ENCODE measurements at regions not wholly inside any gene's neighbourhood (a gene's known extent, or its start where the extent isn't known, plus 50 kb on each side); places are given as distances from the start of the nearest gene placed in this dataset.

DNA sequence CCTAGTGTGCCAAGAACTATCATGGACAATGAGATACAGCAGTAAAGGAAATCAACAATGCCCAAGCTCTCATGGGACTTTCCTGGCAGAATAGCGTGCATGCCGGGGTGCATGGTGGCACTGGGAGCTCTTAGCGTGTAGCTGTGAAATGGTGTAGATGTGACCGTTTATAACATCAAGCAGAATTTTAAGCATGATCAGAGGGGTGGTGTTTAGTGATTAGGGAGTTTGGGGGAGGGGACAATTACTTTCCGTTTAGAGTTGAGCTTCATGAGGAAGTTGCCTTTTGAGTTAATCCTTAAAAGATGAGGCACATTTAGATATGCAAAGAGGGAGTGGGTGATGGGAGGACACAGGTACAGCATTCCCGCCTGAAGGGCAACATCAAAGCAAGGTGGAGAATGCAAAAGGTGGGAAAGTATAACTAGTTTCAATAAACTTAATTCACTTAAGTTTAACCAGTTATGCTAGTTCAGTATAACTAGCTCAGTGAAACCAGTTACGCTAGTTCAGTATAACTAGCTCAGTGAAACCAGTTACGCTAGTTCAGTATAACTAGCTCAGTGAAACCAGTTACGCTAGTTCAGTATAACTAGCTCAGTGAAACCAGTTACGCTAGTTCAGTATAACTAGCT, 661.6 kb downstream of the QKI start:
- Histone ChIP-seq H3K4me1 (ENCODE audit: insufficient read depth, low read length) (no peaks in the 10 kb centered on the region; the same call in 1 of the 2 replicates), H2AFZ (ENCODE audit: low read length) (no peak overlapping the region), H2BK12ac (ENCODE audit: insufficient read length, low read depth, low read length) (no peak overlapping the region), H3K79me2 (ENCODE audit: insufficient read depth, low read length) (no peaks in the 10 kb centered on the region), H3K27me3 (ENCODE audit: insufficient read depth, low read length) (no peaks in the 10 kb centered on the region), H4K91ac (ENCODE audit: insufficient read length, low read depth, low read length) (no peak overlapping the region), H3K23me2 (ENCODE audit: insufficient read length, low read depth, low read length, poor library complexity, severe bottlenecking) (no peaks in the 10 kb centered on the region), H2BK20ac (ENCODE audit: low read depth, low read length, poor library complexity, severe bottlenecking) (no peak overlapping the region), H2BK120ac (ENCODE audit: low read depth, low read length, poor library complexity, severe bottlenecking) (no peak overlapping the region), H2BK15ac (ENCODE audit: low read depth, low read length) (no peak overlapping the region), H3K9me3 (ENCODE audit: control insufficient read depth, low read depth, low read length) (no peaks in the 10 kb centered on the region), H2BK5ac (ENCODE audit: insufficient read length, low read length) (no peak overlapping the region), H3K4ac (ENCODE audit: low read depth, low read length) (no peak overlapping the region), H3K23ac (ENCODE audit: insufficient read length, low read depth, low read length) (no peak overlapping the region), H4K5ac (ENCODE audit: insufficient read length, low read depth, low read length) (no peak overlapping the region), H3K4me2 (ENCODE audit: insufficient read depth, insufficient read length, low read length) (no peak overlapping the region), H3K18ac (ENCODE audit: insufficient read length, low read depth, low read length) (no peak overlapping the region), H2AK5ac (ENCODE audit: insufficient read length, low read length) (no peak overlapping the region), H4K20me1 (ENCODE audit: control insufficient read depth, insufficient read depth, insufficient read length) (no peaks in the 10 kb centered on the region), H3T11ph (ENCODE audit: low read length) (no peak overlapping the region), H3K14ac (ENCODE audit: insufficient read depth, low read length) (no peak overlapping the region), H3K27ac (ENCODE audit: insufficient read length, low read depth, low read length) (no peak overlapping the region), H4K8ac (replicated peaks; ENCODE audit: insufficient read length, low read depth, low read length) (no peak overlapping the region), H3K56ac (ENCODE audit: insufficient read length, low read depth, low read length) (no peak overlapping the region), H3K9ac (ENCODE audit: extremely low read depth, insufficient read length, low read length) (no peak overlapping the region), H3K79me1 (ENCODE audit: insufficient read depth, low read depth, low read length, poor library complexity, severe bottlenecking) (no peaks in the 10 kb centered on the region)
- WGBS (ENCODE audit: extremely low coverage, insufficient read length, low lambda C conversion rate) = no CpG with 5 or more reads among the region's 10 CpGs
- H3K36me3 Mint-ChIP-seq (ENCODE audit: insufficient read depth in 1 of 3, low read depth in 3 of 3) = peaks cover 0 to 3% (median 0%) of the 10 kb centered on the region in 3 experiments; a peak in 2 of 7 replicates
- H3K9me3 Mint-ChIP-seq = no peaks in the 10 kb centered on the region
- TF ChIP-seq CTCF (conservative IDR thresholded peaks at IDR 0.05) = no peak
- peaks cover 6% of the 10 kb centered on the region in 2 experiments for H3K4me1 Mint-ChIP-seq
- H3K27me3 Mint-ChIP-seq (ENCODE audit: low read depth) = no peaks in the 10 kb centered on the region; the same call in 1 of the 2 replicates
- H3K27ac Mint-ChIP-seq = no peak overlapping the region
- no peak overlapping the region; a peak in 1 of 5 replicates for H3K4me3 Mint-ChIP-seq
- no peak for DNase-seq

All from H9 (cell line).